ENCODE measurements at regions not wholly inside any gene's neighbourhood (a gene's known extent, or its start where the extent isn't known, plus 50 kb on each side); places are given as distances from the start of the nearest gene placed in this dataset.

GRCh38 chr6:14903176-14904038, 342.5 kb upstream of the JARID2 start:
- ATAC-seq (ENCODE audit: insufficient read depth, low FRiP score) (no peak), DNase-seq (no peak)
- no peak overlapping the region for H3K4me3 ChIP-seq
- H3K36me3 ChIP-seq (ENCODE audit: control insufficient read depth in 4 of 4, insufficient read depth in 4 of 4, low read length in 4 of 4): no peaks in the 10 kb centered on the region
- no peaks in the 10 kb centered on the region for H3K9me3 ChIP-seq (ENCODE audit: control insufficient read depth in 4 of 4, insufficient read depth in 3 of 4, low read length in 3 of 4)
- WGBS, 2 donors: 43 to 73% methylated on average over 8 of the region's 8 CpGs
- H3K27me3 ChIP-seq (ENCODE audit: control insufficient read depth in 3 of 3, insufficient read depth in 3 of 3, low read length in 2 of 3): no peaks in the 10 kb centered on the region
- no peaks in the 10 kb centered on the region for H3K4me1 ChIP-seq (ENCODE audit: control insufficient read depth in 5 of 5, insufficient read depth in 5 of 5, low read length in 5 of 5)
- H3K9ac ChIP-seq (ENCODE audit: insufficient read depth in 1 of 2, low read length in 2 of 2): no peak overlapping the region
- H3K27ac ChIP-seq (ENCODE audit: low read depth in 1 of 2, low read length in 1 of 2): no peak overlapping the region
- TF ChIP-seq, protein P1, sequence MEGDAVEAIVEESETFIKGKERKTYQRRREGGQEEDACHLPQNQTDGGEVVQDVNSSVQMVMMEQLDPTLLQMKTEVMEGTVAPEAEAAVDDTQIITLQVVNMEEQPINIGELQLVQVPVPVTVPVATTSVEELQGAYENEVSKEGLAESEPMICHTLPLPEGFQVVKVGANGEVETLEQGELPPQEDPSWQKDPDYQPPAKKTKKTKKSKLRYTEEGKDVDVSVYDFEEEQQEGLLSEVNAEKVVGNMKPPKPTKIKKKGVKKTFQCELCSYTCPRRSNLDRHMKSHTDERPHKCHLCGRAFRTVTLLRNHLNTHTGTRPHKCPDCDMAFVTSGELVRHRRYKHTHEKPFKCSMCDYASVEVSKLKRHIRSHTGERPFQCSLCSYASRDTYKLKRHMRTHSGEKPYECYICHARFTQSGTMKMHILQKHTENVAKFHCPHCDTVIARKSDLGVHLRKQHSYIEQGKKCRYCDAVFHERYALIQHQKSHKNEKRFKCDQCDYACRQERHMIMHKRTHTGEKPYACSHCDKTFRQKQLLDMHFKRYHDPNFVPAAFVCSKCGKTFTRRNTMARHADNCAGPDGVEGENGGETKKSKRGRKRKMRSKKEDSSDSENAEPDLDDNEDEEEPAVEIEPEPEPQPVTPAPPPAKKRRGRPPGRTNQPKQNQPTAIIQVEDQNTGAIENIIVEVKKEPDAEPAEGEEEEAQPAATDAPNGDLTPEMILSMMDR (IDR thresholded peaks at IDR 0.05; ENCODE audit: control extremely low read depth, extremely low read depth): no peak

DNA sequence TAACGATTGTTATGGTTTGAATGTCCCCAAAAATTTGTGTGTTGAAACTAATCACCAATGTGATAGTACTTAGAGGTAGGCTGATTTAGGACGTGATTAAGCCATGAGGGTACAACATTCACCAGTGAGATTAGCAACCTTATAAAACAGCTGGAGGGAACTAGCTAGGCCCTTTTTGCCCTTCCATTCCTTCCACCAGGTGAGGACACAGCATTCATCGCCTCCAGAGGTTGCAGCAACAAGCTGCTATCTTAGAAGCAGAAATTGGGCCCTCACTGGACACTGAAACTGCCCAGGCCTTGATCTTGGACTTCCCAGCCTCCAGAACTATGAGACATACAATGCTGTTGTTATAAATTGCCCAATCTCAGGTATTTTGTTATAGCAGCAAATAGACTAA, 340.7 kb upstream of the JARID2 start:
- TF ChIP-seq, protein P1 (IDR thresholded peaks at IDR 0.05; ENCODE audit: control extremely low read depth, extremely low read depth): no peak
- H3K9ac ChIP-seq (ENCODE audit: insufficient read depth in 1 of 2, low read length in 2 of 2): no peak overlapping the region
- WGBS, 2 donors: 58 to 64% methylated on average over 3 of the region's 3 CpGs
- ATAC-seq (ENCODE audit: insufficient read depth, low FRiP score) (no peak), DNase-seq (no peak)
- no peaks in the 10 kb centered on the region for H3K4me1 ChIP-seq (ENCODE audit: control insufficient read depth in 5 of 5, insufficient read depth in 5 of 5, low read length in 5 of 5)
- H3K27me3 ChIP-seq (ENCODE audit: control insufficient read depth in 3 of 3, insufficient read depth in 3 of 3, low read length in 2 of 3): no peaks in the 10 kb centered on the region
- H3K9me3 ChIP-seq (ENCODE audit: control insufficient read depth in 4 of 4, insufficient read depth in 3 of 4, low read length in 3 of 4): no peaks in the 10 kb centered on the region
- no peaks in the 10 kb centered on the region for H3K36me3 ChIP-seq (ENCODE audit: control insufficient read depth in 4 of 4, insufficient read depth in 4 of 4, low read length in 4 of 4)
- H3K4me3 ChIP-seq: no peak overlapping the region
- no peak overlapping the region for H3K27ac ChIP-seq (ENCODE audit: low read depth in 1 of 2, low read length in 1 of 2)

DNA sequence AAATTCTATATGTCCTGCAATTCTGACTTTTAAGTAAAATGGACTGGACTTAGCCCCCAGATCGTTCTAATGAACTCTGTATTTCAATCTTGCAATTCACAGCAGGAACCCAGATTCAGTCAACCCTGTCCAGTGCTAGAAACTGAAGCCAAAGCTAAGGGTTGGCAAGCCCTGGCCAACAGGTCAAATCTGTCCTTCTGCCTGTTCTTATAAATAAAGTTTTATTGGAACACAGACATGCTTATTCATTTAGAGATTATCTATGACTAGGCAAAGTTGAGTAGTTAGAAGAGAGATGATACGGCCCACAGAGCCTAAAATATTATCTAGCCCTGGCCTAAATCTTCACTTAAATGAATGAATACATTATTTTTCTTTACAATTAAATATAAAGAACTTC, 339.2 kb upstream of the JARID2 start:
- Histone ChIP-seq H3K27ac (ENCODE audit: low read depth in 1 of 2, low read length in 1 of 2) (no peak overlapping the region), H3K9me3 (ENCODE audit: control insufficient read depth in 4 of 4, insufficient read depth in 3 of 4, low read length in 3 of 4) (no peaks in the 10 kb centered on the region), H3K4me1 (ENCODE audit: control insufficient read depth in 5 of 5, insufficient read depth in 5 of 5, low read length in 5 of 5) (peaks cover 0 to 6% (median 0%) of the 10 kb centered on the region in 5 donors), H3K4me3 (no peak overlapping the region), H3K27me3 (ENCODE audit: control insufficient read depth in 3 of 3, insufficient read depth in 3 of 3, low read length in 2 of 3) (no peaks in the 10 kb centered on the region), H3K9ac (ENCODE audit: insufficient read depth in 1 of 2, low read length in 2 of 2) (no peak overlapping the region), H3K36me3 (ENCODE audit: control insufficient read depth in 4 of 4, insufficient read depth in 4 of 4, low read length in 4 of 4) (no peaks in the 10 kb centered on the region)
- TF ChIP-seq, protein P1 (IDR thresholded peaks at IDR 0.05; ENCODE audit: control extremely low read depth, extremely low read depth): no peak
- DNase-seq (no peak), ATAC-seq (ENCODE audit: insufficient read depth, low FRiP score) (no peak)
- 96% methylated on average over 2 of the region's 2 CpGs for WGBS, 2 donors
